ENCODE measurements at regions not wholly inside any gene's neighbourhood (a gene's known extent, or its start where the extent isn't known, plus 50 kb on each side); places are given as distances from the start of the nearest gene placed in this dataset.

DNA sequence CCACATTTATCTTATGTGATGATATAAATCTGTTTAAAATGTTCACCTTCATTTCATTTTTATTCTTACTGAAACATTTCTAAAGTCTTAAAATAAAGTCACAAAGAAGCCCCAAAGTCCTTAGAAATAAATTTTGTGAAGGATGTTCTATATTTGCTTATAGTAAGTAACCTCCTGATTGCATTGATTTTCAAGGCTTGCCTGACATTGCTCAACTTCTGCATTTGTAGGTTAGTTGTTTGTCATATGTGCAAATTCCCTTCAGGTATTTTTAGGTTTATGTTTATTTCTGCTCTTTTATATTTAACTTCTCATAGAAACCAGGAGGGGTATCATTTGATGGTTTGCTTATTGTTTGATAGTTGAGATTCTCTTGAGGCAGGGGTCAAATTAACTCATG, 417.8 kb downstream of the ARL4A start:
- no peak overlapping the region for H2AFZ ChIP-seq
- Mint-ChIP-seq H3K27me3 (ENCODE audit: insufficient read depth, low read depth, poor library complexity) (no peaks in the 10 kb centered on the region), H3K4me1 (no peaks in the 10 kb centered on the region), H3K9me3 (peaks cover 11% of the 10 kb centered on the region; the same call in 2 of the 3 replicates), H3K36me3 (ENCODE audit: low read depth) (no peaks in the 10 kb centered on the region), H3K27ac (no peak overlapping the region), H3K4me3 (no peak overlapping the region)
- ATAC-seq (no peak), DNase-seq (ENCODE audit: low spot score) (no peak)
- no peaks in the 10 kb centered on the region for H3K9me2 ChIP-seq (ENCODE audit: insufficient read depth)
- H3K4me2 ChIP-seq = no peak overlapping the region
- no peak overlapping the region for H3K4me3 ChIP-seq
- no peaks in the 10 kb centered on the region for H3K79me2 ChIP-seq (replicated peaks; ENCODE audit: insufficient read depth)
- no peaks in the 10 kb centered on the region for H3K36me3 ChIP-seq (ENCODE audit: insufficient read depth)
- TF ChIP-seq CREB1 (CRISPR knock-in tag; IDR thresholded peaks at IDR 0.05; ENCODE audit: low read depth) = no peak
- TF ChIP-seq ZNF331 (CRISPR knock-in tag; IDR thresholded peaks at IDR 0.05; ENCODE audit: low read depth) = no peak
- no peak for TF ChIP-seq ETS1 (IDR thresholded peaks at IDR 0.05)
- TF ChIP-seq NANOG (IDR thresholded peaks at IDR 0.05; ENCODE audit: borderline replicate concordance) = no peak
- no peak for TF ChIP-seq STAT1 (IDR thresholded peaks at IDR 0.05; ENCODE audit: unreplicated experiment)
- TF ChIP-seq, protein P1, sequence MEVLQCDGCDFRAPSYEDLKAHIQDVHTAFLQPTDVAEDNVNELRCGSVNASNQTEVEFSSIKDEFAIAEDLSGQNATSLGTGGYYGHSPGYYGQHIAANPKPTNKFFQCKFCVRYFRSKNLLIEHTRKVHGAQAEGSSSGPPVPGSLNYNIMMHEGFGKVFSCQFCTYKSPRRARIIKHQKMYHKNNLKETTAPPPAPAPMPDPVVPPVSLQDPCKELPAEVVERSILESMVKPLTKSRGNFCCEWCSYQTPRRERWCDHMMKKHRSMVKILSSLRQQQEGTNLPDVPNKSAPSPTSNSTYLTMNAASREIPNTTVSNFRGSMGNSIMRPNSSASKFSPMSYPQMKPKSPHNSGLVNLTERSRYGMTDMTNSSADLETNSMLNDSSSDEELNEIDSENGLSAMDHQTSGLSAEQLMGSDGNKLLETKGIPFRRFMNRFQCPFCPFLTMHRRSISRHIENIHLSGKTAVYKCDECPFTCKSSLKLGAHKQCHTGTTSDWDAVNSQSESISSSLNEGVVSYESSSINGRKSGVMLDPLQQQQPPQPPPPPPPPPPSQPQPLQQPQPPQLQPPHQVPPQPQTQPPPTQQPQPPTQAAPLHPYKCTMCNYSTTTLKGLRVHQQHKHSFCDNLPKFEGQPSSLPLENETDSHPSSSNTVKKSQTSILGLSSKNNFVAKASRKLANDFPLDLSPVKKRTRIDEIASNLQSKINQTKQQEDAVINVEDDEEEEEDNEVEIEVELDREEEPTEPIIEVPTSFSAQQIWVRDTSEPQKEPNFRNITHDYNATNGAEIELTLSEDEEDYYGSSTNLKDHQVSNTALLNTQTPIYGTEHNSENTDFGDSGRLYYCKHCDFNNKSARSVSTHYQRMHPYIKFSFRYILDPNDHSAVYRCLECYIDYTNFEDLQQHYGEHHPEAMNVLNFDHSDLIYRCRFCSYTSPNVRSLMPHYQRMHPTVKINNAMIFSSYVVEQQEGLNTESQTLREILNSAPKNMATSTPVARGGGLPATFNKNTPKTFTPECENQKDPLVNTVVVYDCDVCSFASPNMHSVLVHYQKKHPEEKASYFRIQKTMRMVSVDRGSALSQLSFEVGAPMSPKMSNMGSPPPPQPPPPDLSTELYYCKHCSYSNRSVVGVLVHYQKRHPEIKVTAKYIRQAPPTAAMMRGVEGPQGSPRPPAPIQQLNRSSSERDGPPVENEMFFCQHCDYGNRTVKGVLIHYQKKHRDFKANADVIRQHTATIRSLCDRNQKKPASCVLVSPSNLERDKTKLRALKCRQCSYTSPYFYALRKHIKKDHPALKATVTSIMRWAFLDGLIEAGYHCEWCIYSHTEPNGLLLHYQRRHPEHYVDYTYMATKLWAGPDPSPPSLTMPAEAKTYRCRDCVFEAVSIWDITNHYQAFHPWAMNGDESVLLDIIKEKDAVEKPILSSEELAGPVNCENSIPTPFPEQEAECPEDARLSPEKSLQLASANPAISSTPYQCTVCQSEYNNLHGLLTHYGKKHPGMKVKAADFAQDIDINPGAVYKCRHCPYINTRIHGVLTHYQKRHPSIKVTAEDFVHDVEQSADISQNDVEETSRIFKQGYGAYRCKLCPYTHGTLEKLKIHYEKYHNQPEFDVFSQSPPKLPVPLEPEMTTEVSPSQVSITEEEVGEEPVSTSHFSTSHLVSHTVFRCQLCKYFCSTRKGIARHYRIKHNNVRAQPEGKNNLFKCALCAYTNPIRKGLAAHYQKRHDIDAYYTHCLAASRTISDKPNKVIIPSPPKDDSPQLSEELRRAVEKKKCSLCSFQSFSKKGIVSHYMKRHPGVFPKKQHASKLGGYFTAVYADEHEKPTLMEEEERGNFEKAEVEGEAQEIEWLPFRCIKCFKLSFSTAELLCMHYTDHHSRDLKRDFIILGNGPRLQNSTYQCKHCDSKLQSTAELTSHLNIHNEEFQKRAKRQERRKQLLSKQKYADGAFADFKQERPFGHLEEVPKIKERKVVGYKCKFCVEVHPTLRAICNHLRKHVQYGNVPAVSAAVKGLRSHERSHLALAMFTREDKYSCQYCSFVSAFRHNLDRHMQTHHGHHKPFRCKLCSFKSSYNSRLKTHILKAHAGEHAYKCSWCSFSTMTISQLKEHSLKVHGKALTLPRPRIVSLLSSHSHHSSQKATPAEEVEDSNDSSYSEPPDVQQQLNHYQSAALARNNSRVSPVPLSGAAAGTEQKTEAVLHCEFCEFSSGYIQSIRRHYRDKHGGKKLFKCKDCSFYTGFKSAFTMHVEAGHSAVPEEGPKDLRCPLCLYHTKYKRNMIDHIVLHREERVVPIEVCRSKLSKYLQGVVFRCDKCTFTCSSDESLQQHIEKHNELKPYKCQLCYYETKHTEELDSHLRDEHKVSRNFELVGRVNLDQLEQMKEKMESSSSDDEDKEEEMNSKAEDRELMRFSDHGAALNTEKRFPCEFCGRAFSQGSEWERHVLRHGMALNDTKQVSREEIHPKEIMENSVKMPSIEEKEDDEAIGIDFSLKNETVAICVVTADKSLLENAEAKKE (CRISPR knock-in tag; IDR thresholded peaks at IDR 0.05) = no peak
- TF ChIP-seq EZH2 (IDR thresholded peaks at IDR 0.05; ENCODE audit: low read depth, unreplicated experiment) = no peak
- no peak for TF ChIP-seq EZH2phosphoT487 (IDR thresholded peaks at IDR 0.05; ENCODE audit: unreplicated experiment)
- TF ChIP-seq ZNF114 (CRISPR knock-in tag; IDR thresholded peaks at IDR 0.05) = no peak
- no peak for TF ChIP-seq REST (IDR thresholded peaks at IDR 0.05; ENCODE audit: unreplicated experiment)
- TF ChIP-seq POLR2AphosphoS5 (IDR thresholded peaks at IDR 0.05; ENCODE audit: low read depth) = no peak
- TF ChIP-seq, protein P2, sequence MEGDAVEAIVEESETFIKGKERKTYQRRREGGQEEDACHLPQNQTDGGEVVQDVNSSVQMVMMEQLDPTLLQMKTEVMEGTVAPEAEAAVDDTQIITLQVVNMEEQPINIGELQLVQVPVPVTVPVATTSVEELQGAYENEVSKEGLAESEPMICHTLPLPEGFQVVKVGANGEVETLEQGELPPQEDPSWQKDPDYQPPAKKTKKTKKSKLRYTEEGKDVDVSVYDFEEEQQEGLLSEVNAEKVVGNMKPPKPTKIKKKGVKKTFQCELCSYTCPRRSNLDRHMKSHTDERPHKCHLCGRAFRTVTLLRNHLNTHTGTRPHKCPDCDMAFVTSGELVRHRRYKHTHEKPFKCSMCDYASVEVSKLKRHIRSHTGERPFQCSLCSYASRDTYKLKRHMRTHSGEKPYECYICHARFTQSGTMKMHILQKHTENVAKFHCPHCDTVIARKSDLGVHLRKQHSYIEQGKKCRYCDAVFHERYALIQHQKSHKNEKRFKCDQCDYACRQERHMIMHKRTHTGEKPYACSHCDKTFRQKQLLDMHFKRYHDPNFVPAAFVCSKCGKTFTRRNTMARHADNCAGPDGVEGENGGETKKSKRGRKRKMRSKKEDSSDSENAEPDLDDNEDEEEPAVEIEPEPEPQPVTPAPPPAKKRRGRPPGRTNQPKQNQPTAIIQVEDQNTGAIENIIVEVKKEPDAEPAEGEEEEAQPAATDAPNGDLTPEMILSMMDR (conservative IDR thresholded peaks at IDR 0.05; ENCODE audit: low read depth in 2 of 2) = no peak
- no peaks in the 10 kb centered on the region for H3K4me1 ChIP-seq (ENCODE audit: insufficient read depth)
- H4K20me1 ChIP-seq (replicated peaks; ENCODE audit: insufficient read depth) = no peaks in the 10 kb centered on the region
- no peak overlapping the region for H3K27ac ChIP-seq (ENCODE audit: low read depth)
- H3F3A ChIP-seq (replicated peaks; ENCODE audit: low read depth) = no peaks in the 10 kb centered on the region
- no peaks in the 10 kb centered on the region for H3K27me3 ChIP-seq (ENCODE audit: insufficient read depth)

All from GM23338 (cell line).